ENCODE measurements at regions not wholly inside any gene's neighbourhood (a gene's known extent, or its start where the extent isn't known, plus 50 kb on each side); places are given as distances from the start of the nearest gene placed in this dataset.

DNA sequence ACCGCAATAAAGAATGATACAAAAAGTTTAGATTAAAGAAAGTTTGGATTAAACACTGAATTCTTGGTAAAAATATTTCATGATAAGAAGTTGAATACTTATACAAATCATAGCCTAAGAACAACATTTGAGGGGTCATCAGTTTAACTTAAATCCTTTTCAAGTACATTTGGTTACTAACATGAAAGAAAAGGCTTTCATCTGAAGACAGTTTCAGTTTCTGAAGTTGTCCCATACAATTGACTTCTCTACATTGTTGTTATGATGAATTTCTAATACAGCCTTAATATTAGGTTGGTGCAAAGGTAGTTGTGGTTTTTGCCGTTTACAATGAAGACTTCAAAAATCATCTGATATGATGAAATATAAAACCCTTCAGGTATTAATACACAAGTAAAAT lies 317.5 kb upstream of the MAGI2 start:
- TF ChIP-seq, protein P1, sequence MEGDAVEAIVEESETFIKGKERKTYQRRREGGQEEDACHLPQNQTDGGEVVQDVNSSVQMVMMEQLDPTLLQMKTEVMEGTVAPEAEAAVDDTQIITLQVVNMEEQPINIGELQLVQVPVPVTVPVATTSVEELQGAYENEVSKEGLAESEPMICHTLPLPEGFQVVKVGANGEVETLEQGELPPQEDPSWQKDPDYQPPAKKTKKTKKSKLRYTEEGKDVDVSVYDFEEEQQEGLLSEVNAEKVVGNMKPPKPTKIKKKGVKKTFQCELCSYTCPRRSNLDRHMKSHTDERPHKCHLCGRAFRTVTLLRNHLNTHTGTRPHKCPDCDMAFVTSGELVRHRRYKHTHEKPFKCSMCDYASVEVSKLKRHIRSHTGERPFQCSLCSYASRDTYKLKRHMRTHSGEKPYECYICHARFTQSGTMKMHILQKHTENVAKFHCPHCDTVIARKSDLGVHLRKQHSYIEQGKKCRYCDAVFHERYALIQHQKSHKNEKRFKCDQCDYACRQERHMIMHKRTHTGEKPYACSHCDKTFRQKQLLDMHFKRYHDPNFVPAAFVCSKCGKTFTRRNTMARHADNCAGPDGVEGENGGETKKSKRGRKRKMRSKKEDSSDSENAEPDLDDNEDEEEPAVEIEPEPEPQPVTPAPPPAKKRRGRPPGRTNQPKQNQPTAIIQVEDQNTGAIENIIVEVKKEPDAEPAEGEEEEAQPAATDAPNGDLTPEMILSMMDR (IDR thresholded peaks at IDR 0.05), result no peak
- TF ChIP-seq POLR2A (IDR thresholded peaks at IDR 0.05), result no peak
